ENCODE measurements at regions not wholly inside any gene's neighbourhood (a gene's known extent, or its start where the extent isn't known, plus 50 kb on each side); places are given as distances from the start of the nearest gene placed in this dataset.

- Histone ChIP-seq H3K27me3 (ENCODE audit: control insufficient read depth, insufficient read depth, low read length) (no peaks in the 10 kb centered on the region), H3K4me3 (ENCODE audit: low read depth, low read length) (no peak overlapping the region), H3K9me3 (ENCODE audit: control insufficient read depth, insufficient read depth, low read length) (no peaks in the 10 kb centered on the region), H3K36me3 (ENCODE audit: control insufficient read depth, insufficient read depth, low read length) (no peaks in the 10 kb centered on the region), H3K4me1 (ENCODE audit: control insufficient read depth, insufficient read depth, low read length) (peaks cover 24% of the 10 kb centered on the region), H3K9ac (ENCODE audit: low read depth, low read length) (no peak overlapping the region), H3K27ac (ENCODE audit: low read depth, low read length) (no peak overlapping the region)
Observed at GRCh38 chr2:38448692-38449410, 71.8 kb upstream of the ATL2 start.

- H3K4me1 ChIP-seq (ENCODE audit: control insufficient read depth, insufficient read depth, low read length): peaks cover 42% of the 10 kb centered on the region
- no peak overlapping the region for H3K4me3 ChIP-seq (ENCODE audit: low read depth, low read length)
- no peaks in the 10 kb centered on the region for H3K36me3 ChIP-seq (ENCODE audit: control insufficient read depth, insufficient read depth, low read length)
- H3K9me3 ChIP-seq (ENCODE audit: control insufficient read depth, insufficient read depth, low read length): no peaks in the 10 kb centered on the region
- H3K27me3 ChIP-seq (ENCODE audit: control insufficient read depth, insufficient read depth, low read length): no peaks in the 10 kb centered on the region
- no peak overlapping the region for H3K27ac ChIP-seq (ENCODE audit: low read depth, low read length)
- H3K9ac ChIP-seq (ENCODE audit: low read depth, low read length): no peak overlapping the region
Observed at GRCh38 chr2:38446906-38447561, 70.0 kb upstream of the ATL2 start.

DNA sequence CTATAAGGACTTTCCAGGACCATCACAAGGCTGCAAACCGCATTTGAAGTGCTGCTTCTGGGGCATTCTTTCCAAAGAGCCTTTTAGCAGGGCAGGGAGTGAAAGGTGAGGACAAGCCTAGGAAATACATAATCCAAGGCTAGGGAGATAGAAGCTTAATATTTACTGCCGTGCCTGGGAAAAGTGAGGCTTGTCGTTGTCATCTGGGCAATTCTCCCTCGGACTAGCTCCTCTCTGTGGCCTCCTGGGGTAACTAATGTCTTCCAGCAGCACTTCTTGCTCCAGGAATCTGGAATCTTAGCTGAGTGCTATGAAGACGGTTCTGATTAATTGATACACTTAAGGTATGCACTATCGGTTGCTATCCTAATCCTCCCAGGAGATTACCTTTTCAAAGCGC is 69.3 kb upstream of the ATL2 start:
- Histone ChIP-seq H3K9me3 (ENCODE audit: control insufficient read depth, insufficient read depth, low read length) (no peaks in the 10 kb centered on the region), H3K4me1 (ENCODE audit: control insufficient read depth, insufficient read depth, low read length) (peaks cover 43% of the 10 kb centered on the region), H3K4me3 (ENCODE audit: low read depth, low read length) (no peak overlapping the region), H3K36me3 (ENCODE audit: control insufficient read depth, insufficient read depth, low read length) (no peaks in the 10 kb centered on the region), H3K27me3 (ENCODE audit: control insufficient read depth, insufficient read depth, low read length) (no peaks in the 10 kb centered on the region), H3K9ac (ENCODE audit: low read depth, low read length) (no peak overlapping the region), H3K27ac (ENCODE audit: low read depth, low read length) (no peak overlapping the region)

- Histone ChIP-seq H3K9me3 (ENCODE audit: control insufficient read depth, insufficient read depth, low read length) (no peaks in the 10 kb centered on the region), H3K36me3 (ENCODE audit: control insufficient read depth, insufficient read depth, low read length) (no peaks in the 10 kb centered on the region), H3K4me1 (ENCODE audit: control insufficient read depth, insufficient read depth, low read length) (peaks cover 44% of the 10 kb centered on the region), H3K27ac (ENCODE audit: low read depth, low read length) (peak overlapping the region; percentile 90), H3K9ac (ENCODE audit: low read depth, low read length) (no peak overlapping the region), H3K4me3 (ENCODE audit: low read depth, low read length) (no peak overlapping the region), H3K27me3 (ENCODE audit: control insufficient read depth, insufficient read depth, low read length) (no peaks in the 10 kb centered on the region)
Observed at GRCh38 chr2:38444247-38444646, 67.2 kb upstream of the ATL2 start.

DNA sequence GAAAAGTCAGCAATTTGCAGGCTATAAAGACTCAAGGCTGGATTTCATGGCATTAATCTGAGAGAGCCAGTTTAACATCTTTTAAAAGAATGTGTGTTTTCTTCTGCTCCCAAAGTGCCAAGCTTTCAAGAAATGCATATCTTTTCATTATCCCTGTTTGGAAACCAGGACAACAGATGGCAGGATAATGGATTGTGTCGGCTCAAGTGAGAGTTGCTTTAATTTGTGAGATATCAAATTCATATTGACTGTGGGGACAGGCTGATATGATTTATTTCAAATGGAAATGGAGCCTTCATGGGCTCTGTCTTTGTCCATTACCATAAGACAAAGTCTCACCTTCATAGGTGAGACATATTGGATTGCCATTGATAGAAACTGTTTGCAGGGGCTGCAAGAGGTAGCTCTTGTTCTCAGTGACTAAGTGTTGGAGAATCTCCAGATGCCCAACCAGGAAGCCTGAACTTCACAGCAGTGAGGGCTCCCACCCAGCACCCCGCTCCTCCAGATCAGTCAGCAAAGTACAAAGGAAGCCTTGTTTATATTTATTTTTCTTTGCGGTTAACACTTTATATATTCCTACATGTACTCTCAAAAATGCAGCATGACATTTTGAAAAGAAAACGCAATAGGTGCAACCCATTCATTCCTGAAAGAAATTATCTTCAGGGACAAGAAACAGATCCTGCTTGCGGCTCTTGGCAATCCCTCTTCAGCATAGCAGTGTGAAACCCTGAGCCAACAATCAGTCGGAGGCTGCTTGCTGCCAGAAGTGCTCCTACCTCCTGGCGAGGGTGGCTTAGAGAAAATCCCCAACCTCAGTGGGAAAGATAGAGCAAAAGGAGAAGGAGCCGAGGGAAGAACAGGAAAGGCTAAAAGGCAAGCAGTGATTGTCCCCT is 65.8 kb upstream of the ATL2 start:
- Histone ChIP-seq H3K4me3 (ENCODE audit: low read depth, low read length) (no peak overlapping the region), H3K36me3 (ENCODE audit: control insufficient read depth, insufficient read depth, low read length) (no peaks in the 10 kb centered on the region), H3K9ac (ENCODE audit: low read depth, low read length) (no peak overlapping the region), H3K27ac (ENCODE audit: low read depth, low read length) (peak overlapping the region; percentile 90), H3K27me3 (ENCODE audit: control insufficient read depth, insufficient read depth, low read length) (no peaks in the 10 kb centered on the region), H3K9me3 (ENCODE audit: control insufficient read depth, insufficient read depth, low read length) (no peaks in the 10 kb centered on the region), H3K4me1 (ENCODE audit: control insufficient read depth, insufficient read depth, low read length) (peaks cover 52% of the 10 kb centered on the region)

DNA sequence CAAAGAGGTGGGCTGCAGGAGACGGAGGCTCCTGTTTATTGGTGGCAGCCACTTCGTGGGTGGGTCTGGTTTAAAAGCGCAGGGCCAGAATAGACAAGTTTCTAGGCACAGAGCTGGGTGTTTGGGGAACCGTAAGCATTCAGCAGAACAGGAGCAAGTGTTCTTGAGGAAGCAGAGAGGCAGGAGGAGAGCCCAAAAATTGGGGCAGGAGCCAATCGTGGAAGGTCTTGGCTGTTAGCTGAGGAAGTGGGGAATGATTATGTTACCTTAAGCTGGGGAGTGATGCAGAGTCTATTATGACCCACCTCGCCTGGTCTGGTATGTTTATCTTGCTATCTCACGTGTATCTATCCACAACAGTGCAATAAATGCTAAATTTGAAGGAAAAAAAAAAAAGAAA is 64.3 kb upstream of the ATL2 start:
- H3K4me1 ChIP-seq (ENCODE audit: control insufficient read depth, insufficient read depth, low read length): peaks cover 41% of the 10 kb centered on the region
- H3K9me3 ChIP-seq (ENCODE audit: control insufficient read depth, insufficient read depth, low read length): no peaks in the 10 kb centered on the region
- H3K4me3 ChIP-seq (ENCODE audit: low read depth, low read length): no peak overlapping the region
- H3K9ac ChIP-seq (ENCODE audit: low read depth, low read length): no peak overlapping the region
- no peak overlapping the region for H3K27ac ChIP-seq (ENCODE audit: low read depth, low read length)
- no peaks in the 10 kb centered on the region for H3K36me3 ChIP-seq (ENCODE audit: control insufficient read depth, insufficient read depth, low read length)
- no peaks in the 10 kb centered on the region for H3K27me3 ChIP-seq (ENCODE audit: control insufficient read depth, insufficient read depth, low read length)

DNA sequence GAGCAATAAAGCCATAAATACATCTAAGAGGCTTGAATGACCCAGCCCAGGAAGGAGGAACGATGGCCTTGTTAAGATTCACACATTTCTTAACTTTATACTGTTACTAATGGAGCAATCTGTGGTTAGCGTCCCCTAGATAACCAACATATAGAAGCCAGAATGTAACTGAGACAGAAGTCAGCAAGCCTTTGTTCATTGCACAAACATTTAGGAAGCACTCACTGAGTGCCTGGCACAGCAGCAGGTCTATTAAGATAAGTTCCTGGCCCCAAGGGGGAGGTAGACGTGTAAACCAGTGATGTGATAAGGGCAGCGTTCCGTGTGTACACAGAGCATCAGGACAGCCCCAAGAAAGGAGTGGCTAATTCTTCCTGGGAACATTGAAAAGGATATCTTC is 63.6 kb upstream of the ATL2 start:
- H3K9me3 ChIP-seq (ENCODE audit: control insufficient read depth, insufficient read depth, low read length): no peaks in the 10 kb centered on the region
- H3K4me1 ChIP-seq (ENCODE audit: control insufficient read depth, insufficient read depth, low read length): peaks cover 41% of the 10 kb centered on the region
- no peaks in the 10 kb centered on the region for H3K36me3 ChIP-seq (ENCODE audit: control insufficient read depth, insufficient read depth, low read length)
- no peak overlapping the region for H3K27ac ChIP-seq (ENCODE audit: low read depth, low read length)
- H3K27me3 ChIP-seq (ENCODE audit: control insufficient read depth, insufficient read depth, low read length): no peaks in the 10 kb centered on the region
- H3K9ac ChIP-seq (ENCODE audit: low read depth, low read length): no peak overlapping the region
- no peak overlapping the region for H3K4me3 ChIP-seq (ENCODE audit: low read depth, low read length)

DNA sequence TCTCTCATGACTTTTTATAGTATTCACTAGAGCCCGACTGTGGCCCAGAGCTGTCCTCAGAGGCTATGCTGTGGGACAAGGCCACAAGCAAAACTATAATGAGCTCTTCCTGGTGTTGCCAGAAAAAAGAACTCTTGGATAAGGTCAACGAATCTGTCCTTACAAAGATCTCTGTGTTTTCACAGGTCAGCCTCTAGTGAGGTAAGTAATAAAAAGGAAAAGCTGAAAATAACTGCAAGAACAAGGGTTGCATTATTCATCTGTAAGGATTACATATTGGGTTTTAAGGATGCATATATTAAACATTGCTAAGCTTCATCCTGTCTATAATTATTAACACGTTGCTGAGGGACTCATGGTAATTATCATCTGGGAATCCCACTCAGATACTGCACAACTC is 62.8 kb upstream of the ATL2 start:
- no peak overlapping the region for H3K27ac ChIP-seq (ENCODE audit: low read depth, low read length)
- no peaks in the 10 kb centered on the region for H3K36me3 ChIP-seq (ENCODE audit: control insufficient read depth, insufficient read depth, low read length)
- no peaks in the 10 kb centered on the region for H3K9me3 ChIP-seq (ENCODE audit: control insufficient read depth, insufficient read depth, low read length)
- no peak overlapping the region for H3K9ac ChIP-seq (ENCODE audit: low read depth, low read length)
- peaks cover 41% of the 10 kb centered on the region for H3K4me1 ChIP-seq (ENCODE audit: control insufficient read depth, insufficient read depth, low read length)
- H3K4me3 ChIP-seq (ENCODE audit: low read depth, low read length): no peak overlapping the region
- no peaks in the 10 kb centered on the region for H3K27me3 ChIP-seq (ENCODE audit: control insufficient read depth, insufficient read depth, low read length)

- no peaks in the 10 kb centered on the region for H3K27me3 ChIP-seq (ENCODE audit: control insufficient read depth, insufficient read depth, low read length)
- no peak overlapping the region for H3K27ac ChIP-seq (ENCODE audit: low read depth, low read length)
- no peaks in the 10 kb centered on the region for H3K36me3 ChIP-seq (ENCODE audit: control insufficient read depth, insufficient read depth, low read length)
- peaks cover 33% of the 10 kb centered on the region for H3K4me1 ChIP-seq (ENCODE audit: control insufficient read depth, insufficient read depth, low read length)
- H3K9me3 ChIP-seq (ENCODE audit: control insufficient read depth, insufficient read depth, low read length): no peaks in the 10 kb centered on the region
- no peak overlapping the region for H3K9ac ChIP-seq (ENCODE audit: low read depth, low read length)
- no peak overlapping the region for H3K4me3 ChIP-seq (ENCODE audit: low read depth, low read length)
Observed at GRCh38 chr2:38438883-38439612, 62.0 kb upstream of the ATL2 start.

GRCh38 chr2:38438133-38438882 is 61.2 kb upstream of the ATL2 start:
- Histone ChIP-seq H3K27me3 (ENCODE audit: control insufficient read depth, insufficient read depth, low read length) (no peaks in the 10 kb centered on the region), H3K27ac (ENCODE audit: low read depth, low read length) (no peak overlapping the region), H3K36me3 (ENCODE audit: control insufficient read depth, insufficient read depth, low read length) (no peaks in the 10 kb centered on the region), H3K9me3 (ENCODE audit: control insufficient read depth, insufficient read depth, low read length) (no peaks in the 10 kb centered on the region), H3K9ac (ENCODE audit: low read depth, low read length) (no peak overlapping the region), H3K4me3 (ENCODE audit: low read depth, low read length) (no peak overlapping the region), H3K4me1 (ENCODE audit: control insufficient read depth, insufficient read depth, low read length) (peaks cover 26% of the 10 kb centered on the region)
